Adrenal gland (tissue), 9 donors: ENCODE measurements at regions not wholly inside any gene's neighbourhood (a gene's known extent, or its start where the extent isn't known, plus 50 kb on each side); places are given as distances from the start of the nearest gene placed in this dataset.

Experiments used
- DNase-seq, 7 donors: peaks; one replicate each; pipeline ENCODE4 v3.0.0-alpha.2; 2019 to 2020
- H3K27ac ChIP-seq, 5 donors: fragments of 200-600 bp; sonication (generic) in 4 of 5; 1 replicate in 3 of 5; 2 replicates in 2 of 5; pipeline versions ENCODE4 v1.5.1 to v1.8.0; 2016 to 2020; ENCODE audit warnings: mild to moderate bottlenecking in 1 of 5
- H3K27me3 ChIP-seq: fragments of 200-600 bp; 2 replicates; pipeline ENCODE4 v1.8.0; 2021
- H3K36me3 ChIP-seq, 2 donors: fragments of 200-600 bp; replicated peaks in 1 of 2; 1 replicate in 1 of 2; 2 replicates in 1 of 2; pipeline versions ENCODE4 v1.5.1 to v1.8.0; 2018 to 2022
- H3K4me1 ChIP-seq, 2 donors: fragments of 200-600 bp; replicated peaks in 1 of 2; 1 replicate in 1 of 2; 2 replicates in 1 of 2; pipeline versions ENCODE4 v1.5.1 to v1.8.0; 2018 to 2021
- H3K4me3 ChIP-seq, 4 donors: fragments of 200-600 bp; sonication (generic) in 3 of 4; one replicate each; pipeline ENCODE4 v1.5.1; 2016 to 2018
- H3K9me3 ChIP-seq, 3 donors: fragments of 200-600 bp; sonication (generic) in 1 of 3; replicated peaks in 1 of 3; 1 replicate in 2 of 3; 2 replicates in 1 of 3; pipeline versions ENCODE4 v1.5.1 to v1.8.0; 2016 to 2021
- POLR2A ChIP-seq, 2 donors: fragments of 450-650 bp; IDR thresholded peaks; one replicate each; pipeline ENCODE4 v1.6.1; 2017; ENCODE audit warnings: antibody characterized with exemption in 2 of 2, mild to moderate bottlenecking in 2 of 2, moderate library complexity in 1 of 2
- WGBS, 4 donors: extraction: QIAGEN DNeasy Blood & Tissue Kit in 2 of 4; methylation state at CpG; one replicate each; pipeline versions ENCODE4 v1.1.5 to v1.1.7; 2013 to 2017; 5-methylcytosine and 5-hydroxymethylcytosine counted together
- intact Hi-C, 2 donors: fragments of 100-400 bp; cut with DNase I; formaldehyde crosslinking; loops; one replicate each; pipeline versions ENCODE4 v1.14.1 to v1.15.0; 2022 to 2023
- TF ChIP-seq, protein P1 (sequence below), 6 experiments: fragments of 450-650 bp in 4 of 6; fragments of 200-600 bp in 2 of 6; sonication (generic) in 1 of 6; IDR thresholded peaks; 1 replicate in 5 of 6; 2 replicates in 1 of 6; pipeline versions ENCODE4 v1.5.1 to v1.8.0; 2016 to 2021; ENCODE audit warnings: antibody characterized with exemption in 6 of 6, mild to moderate bottlenecking in 2 of 6, moderate library complexity in 1 of 6
- donor health status: healthy with polysubstance abuse.
- donor health status: Bipolar disorder and iron deficiency.
- donor health status: DM: yes; HTN: yes; CAD: no.
- donor health status: DM: no; HTN: no; CAD: no.
- donor health status: DM: no; HTN: no; CAD: no.

DNA sequence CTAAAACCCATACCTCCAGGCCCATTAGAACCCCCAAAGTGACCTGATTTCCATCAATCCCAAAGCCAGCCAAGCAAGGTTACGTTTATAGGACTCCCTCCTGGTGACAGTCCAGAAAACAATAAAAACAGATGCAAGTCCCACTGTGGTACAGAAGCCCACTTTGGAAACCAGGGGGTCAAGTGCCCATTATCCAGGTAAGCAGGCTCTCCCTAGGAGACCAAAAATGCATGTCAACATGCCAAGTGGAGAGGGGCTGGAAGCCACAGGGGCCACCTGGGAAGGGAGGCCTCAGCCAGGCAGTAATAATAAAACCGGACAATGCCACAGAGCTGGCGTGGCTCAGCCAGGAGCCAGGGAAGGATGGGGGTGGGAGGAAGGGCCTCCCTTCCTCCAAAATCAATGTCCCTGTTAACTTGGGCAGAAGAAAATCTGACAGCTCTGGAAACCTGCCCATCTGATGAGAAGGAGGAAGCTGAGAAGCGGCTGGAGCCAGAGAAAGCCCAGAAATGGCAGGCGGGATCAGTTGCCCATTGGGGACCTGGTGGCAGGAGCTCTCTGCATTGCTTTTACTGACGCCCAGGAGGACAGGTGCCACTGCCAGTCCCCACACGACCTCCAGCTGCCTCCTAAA lies 160.4 kb downstream of the ZIC5 start:
- WGBS, 4 donors, result 82 to 87% (median 86%) methylated on average over 5 to 7 of the region's 7 CpGs
- TF ChIP-seq, protein P1, sequence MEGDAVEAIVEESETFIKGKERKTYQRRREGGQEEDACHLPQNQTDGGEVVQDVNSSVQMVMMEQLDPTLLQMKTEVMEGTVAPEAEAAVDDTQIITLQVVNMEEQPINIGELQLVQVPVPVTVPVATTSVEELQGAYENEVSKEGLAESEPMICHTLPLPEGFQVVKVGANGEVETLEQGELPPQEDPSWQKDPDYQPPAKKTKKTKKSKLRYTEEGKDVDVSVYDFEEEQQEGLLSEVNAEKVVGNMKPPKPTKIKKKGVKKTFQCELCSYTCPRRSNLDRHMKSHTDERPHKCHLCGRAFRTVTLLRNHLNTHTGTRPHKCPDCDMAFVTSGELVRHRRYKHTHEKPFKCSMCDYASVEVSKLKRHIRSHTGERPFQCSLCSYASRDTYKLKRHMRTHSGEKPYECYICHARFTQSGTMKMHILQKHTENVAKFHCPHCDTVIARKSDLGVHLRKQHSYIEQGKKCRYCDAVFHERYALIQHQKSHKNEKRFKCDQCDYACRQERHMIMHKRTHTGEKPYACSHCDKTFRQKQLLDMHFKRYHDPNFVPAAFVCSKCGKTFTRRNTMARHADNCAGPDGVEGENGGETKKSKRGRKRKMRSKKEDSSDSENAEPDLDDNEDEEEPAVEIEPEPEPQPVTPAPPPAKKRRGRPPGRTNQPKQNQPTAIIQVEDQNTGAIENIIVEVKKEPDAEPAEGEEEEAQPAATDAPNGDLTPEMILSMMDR (IDR thresholded peaks at IDR 0.05), result no peak
- TF ChIP-seq POLR2A (IDR thresholded peaks at IDR 0.05), result no peak
- Histone ChIP-seq H3K9me3 (no peaks in the 10 kb centered on the region), H3K27me3 (no peaks in the 10 kb centered on the region), H3K4me1 (no peaks in the 10 kb centered on the region), H3K36me3 (no peaks in the 10 kb centered on the region), H3K4me3 (no peak overlapping the region), H3K27ac (no peak overlapping the region)
- intact Hi-C loops, result no loop called here
- DNase-seq, result no peak

DNA sequence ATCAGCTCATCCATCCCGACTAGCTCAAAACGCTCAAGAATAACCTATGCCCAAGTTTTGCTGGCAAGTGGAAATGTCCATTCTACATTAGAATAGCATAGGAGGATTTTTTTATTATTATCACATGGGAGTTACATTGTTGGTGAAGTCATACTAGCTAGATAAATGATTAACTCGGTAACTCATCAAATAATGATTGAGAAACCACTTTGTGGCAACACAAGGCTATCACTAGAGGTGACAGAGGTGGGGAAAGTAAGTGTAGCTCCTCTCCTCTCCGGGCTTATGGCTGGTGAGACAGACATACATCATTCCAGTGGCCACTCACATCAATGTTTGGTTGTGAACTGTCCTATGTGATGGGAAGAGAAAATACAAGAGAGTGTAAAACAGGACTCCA lies 161.6 kb downstream of the ZIC5 start:
- TF ChIP-seq, protein P1 (IDR thresholded peaks at IDR 0.05), result no peak
- TF ChIP-seq POLR2A (IDR thresholded peaks at IDR 0.05), result no peak
- Histone ChIP-seq H3K9me3 (no peaks in the 10 kb centered on the region), H3K36me3 (no peaks in the 10 kb centered on the region), H3K4me1 (no peaks in the 10 kb centered on the region), H3K27me3 (no peaks in the 10 kb centered on the region), H3K4me3 (no peak overlapping the region), H3K27ac (no peak overlapping the region)
- intact Hi-C loops, result no loop called here
- 79 to 95% (median 82%) methylated on average over 4 of the region's 4 CpGs for WGBS, 4 donors
- DNase-seq, result no peak

DNA sequence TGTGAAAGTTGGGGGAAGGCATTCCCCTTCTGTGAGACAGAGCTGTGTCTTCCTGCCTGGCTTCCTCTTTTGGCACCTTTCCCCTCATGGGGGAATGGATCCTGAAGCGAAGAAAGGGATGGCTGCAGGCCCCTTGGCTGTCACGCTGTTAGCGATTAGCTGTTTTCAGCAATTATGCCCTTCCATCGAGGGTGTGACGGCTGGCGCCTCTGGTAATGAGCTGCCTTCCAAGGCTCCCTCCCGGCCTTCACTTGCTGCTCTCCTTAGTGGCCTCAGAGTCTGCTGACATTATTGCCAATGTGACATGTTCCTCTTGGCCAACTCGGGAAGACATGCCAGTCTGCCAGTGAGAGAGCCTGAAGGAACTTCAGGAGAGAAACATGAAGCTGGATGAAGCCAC lies 162.1 kb downstream of the ZIC5 start:
- no peak for TF ChIP-seq POLR2A (IDR thresholded peaks at IDR 0.05)
- TF ChIP-seq, protein P1 (IDR thresholded peaks at IDR 0.05), result no peak
- Histone ChIP-seq H3K27ac (no peak overlapping the region), H3K4me3 (no peak overlapping the region), H3K36me3 (no peaks in the 10 kb centered on the region), H3K27me3 (no peaks in the 10 kb centered on the region), H3K9me3 (no peaks in the 10 kb centered on the region), H3K4me1 (no peaks in the 10 kb centered on the region)
- intact Hi-C loops, result no loop called here
- no peak for DNase-seq
- 53 to 75% (median 70%) methylated on average over 7 to 8 of the region's 8 CpGs for WGBS, 4 donors

DNA sequence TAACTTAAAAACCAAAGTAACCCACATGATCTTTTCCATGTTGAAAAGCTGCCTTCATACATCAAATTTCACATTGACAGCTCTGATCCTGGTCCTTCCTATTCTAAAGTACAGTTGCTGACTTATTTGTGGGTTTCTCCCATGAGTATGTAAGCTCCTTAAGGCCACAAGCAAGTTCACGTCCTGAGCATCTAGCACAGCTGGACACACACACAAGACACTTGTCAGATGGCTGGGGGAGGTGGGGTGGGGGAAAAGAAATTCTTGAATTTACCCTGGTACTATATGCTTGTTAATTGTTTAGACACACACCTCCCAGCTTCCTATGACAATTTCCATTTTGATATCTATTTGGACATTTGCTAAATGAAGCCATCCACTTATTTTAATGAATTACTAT lies 162.8 kb downstream of the ZIC5 start:
- intact Hi-C loops, result no loop called here
- Histone ChIP-seq H3K27ac (no peak overlapping the region), H3K36me3 (no peaks in the 10 kb centered on the region), H3K4me1 (no peaks in the 10 kb centered on the region), H3K27me3 (no peaks in the 10 kb centered on the region), H3K4me3 (no peak overlapping the region), H3K9me3 (no peaks in the 10 kb centered on the region)
- 39 to 92% (median 48%) methylated on average over 1 of the region's 1 CpG for WGBS, 4 donors
- no peak for DNase-seq
- TF ChIP-seq, protein P1 (IDR thresholded peaks at IDR 0.05), result no peak
- TF ChIP-seq POLR2A (IDR thresholded peaks at IDR 0.05), result no peak
